Liver (tissue), 8 donors: ENCODE measurements at regions not wholly inside any gene's neighbourhood (a gene's known extent, or its start where the extent isn't known, plus 50 kb on each side); places are given as distances from the start of the nearest gene placed in this dataset.
A peak's percentile ranks its signal among the peaks of the same experiment; 100 is the strongest.

Source experiments
- DNase-seq: peaks from one replicate; pipeline ENCODE4 v3.0.0-alpha.2; 2017; ENCODE audit warnings: low spot score
- H3K27ac ChIP-seq, 2 donors: one replicate each; pipeline ENCODE4 v1.7.0; 2013; ENCODE audit warnings: inconsistent platforms in 2 of 2, low read length in 2 of 2, control low read depth in 1 of 2, low read depth in 1 of 2, mild to moderate bottlenecking in 1 of 2
- H3K27me3 ChIP-seq, 4 donors: one replicate each; pipeline versions ENCODE4 v1.6.1 to v1.7.0; 2013; ENCODE audit warnings: low read length in 3 of 4, inconsistent platforms in 1 of 4, mild to moderate bottlenecking in 1 of 4, moderate library complexity in 1 of 4; ENCODE audit not compliant: control insufficient read depth in 4 of 4, insufficient read depth in 4 of 4
- H3K36me3 ChIP-seq, 4 donors: one replicate each; pipeline versions ENCODE4 v1.6.1 to v1.7.0; 2013; ENCODE audit warnings: low read length in 3 of 4, mild to moderate bottlenecking in 3 of 4, low read depth in 1 of 4, moderate library complexity in 1 of 4; ENCODE audit not compliant: control insufficient read depth in 4 of 4, insufficient read depth in 3 of 4
- H3K4me1 ChIP-seq, 4 donors: one replicate each; pipeline versions ENCODE4 v1.6.1 to v1.7.0; 2013; ENCODE audit warnings: low read length in 3 of 4, mild to moderate bottlenecking in 3 of 4, moderate library complexity in 1 of 4; ENCODE audit not compliant: control insufficient read depth in 4 of 4, insufficient read depth in 4 of 4
- H3K4me3 ChIP-seq, 3 donors: one replicate each; pipeline versions ENCODE4 v1.6.1 to v1.7.0; 2013; ENCODE audit warnings: low read length in 3 of 3, control low read depth in 1 of 3, low read depth in 1 of 3, mild to moderate bottlenecking in 1 of 3
- H3K9ac ChIP-seq, 2 donors: one replicate each; pipeline ENCODE4 v1.7.0; 2013; ENCODE audit warnings: low read length in 2 of 2, mild to moderate bottlenecking in 2 of 2, moderate library complexity in 2 of 2, control low read depth in 1 of 2, low read depth in 1 of 2
- H3K9me3 ChIP-seq, 4 donors: one replicate each; pipeline versions ENCODE4 v1.6.1 to v1.7.0; 2013; ENCODE audit warnings: low read length in 3 of 4; ENCODE audit not compliant: control insufficient read depth in 4 of 4
- FOXA1 ChIP-seq: IDR thresholded peaks from 2 replicates; pipeline ENCODE4 v1.6.1; 2016; ENCODE audit warnings: antibody characterized with exemption
- FOXA2 ChIP-seq: IDR thresholded peaks from 2 replicates; pipeline ENCODE4 v1.6.1; 2016; ENCODE audit warnings: antibody characterized with exemption
- GABPA ChIP-seq, 2 donors: IDR thresholded peaks in 1 of 2; conservative IDR thresholded peaks in 1 of 2; 2 replicates each; pipeline ENCODE4 v1.6.1; 2016; ENCODE audit warnings: antibody characterized with exemption in 2 of 2, mild to moderate bottlenecking in 1 of 2, moderate library complexity in 1 of 2
- HNF4A ChIP-seq, 2 donors: conservative IDR thresholded peaks; 2 replicates each; pipeline ENCODE4 v1.6.1; 2016; ENCODE audit warnings: antibody characterized with exemption in 2 of 2, mild to moderate bottlenecking in 2 of 2
- HNF4G ChIP-seq: IDR thresholded peaks from 2 replicates; pipeline ENCODE4 v1.6.1; 2016; ENCODE audit warnings: antibody characterized with exemption
- JUND ChIP-seq, 2 donors: IDR thresholded peaks; 2 replicates each; pipeline ENCODE4 v1.6.1; 2016; ENCODE audit warnings: antibody characterized with exemption in 2 of 2
- NR2F2 ChIP-seq: IDR thresholded peaks from 2 replicates; pipeline ENCODE4 v1.6.1; 2016; ENCODE audit warnings: antibody characterized with exemption
- RAD21 ChIP-seq, 2 donors: IDR thresholded peaks; 2 replicates each; pipeline ENCODE4 v1.6.1; 2016; ENCODE audit warnings: antibody characterized with exemption in 2 of 2, mild to moderate bottlenecking in 2 of 2
- RXRA ChIP-seq, 2 donors: IDR thresholded peaks; 2 replicates each; pipeline ENCODE4 v1.6.1; 2017 to 2018; ENCODE audit warnings: antibody characterized with exemption in 2 of 2, mild to moderate bottlenecking in 1 of 2
- SP1 ChIP-seq: IDR thresholded peaks from 2 replicates; pipeline ENCODE4 v1.6.1; 2018; ENCODE audit warnings: antibody characterized with exemption, mild to moderate bottlenecking
- TAF1 ChIP-seq: conservative IDR thresholded peaks from 2 replicates; pipeline ENCODE4 v1.6.1; 2016; ENCODE audit warnings: antibody characterized with exemption, mild to moderate bottlenecking
- YY1 ChIP-seq: IDR thresholded peaks from 2 replicates; pipeline ENCODE4 v1.6.1; 2016; ENCODE audit warnings: antibody characterized with exemption, mild to moderate bottlenecking
- WGBS: extraction: QIAGEN DNeasy Blood & Tissue Kit; methylation state at CpG from one replicate; pipeline ENCODE4 v1.1.7; 2013; 5-methylcytosine and 5-hydroxymethylcytosine counted together
- TF ChIP-seq, protein P1 (sequence below): IDR thresholded peaks from 2 replicates; pipeline ENCODE4 v1.6.1; 2016; ENCODE audit warnings: antibody characterized with exemption, mild to moderate bottlenecking
- TF ChIP-seq, protein P2 (sequence below): IDR thresholded peaks from 2 replicates; pipeline ENCODE4 v1.6.1; 2016; ENCODE audit warnings: antibody characterized with exemption
- TF ChIP-seq, protein P3 (sequence below): fragments of 150-350 bp; IDR thresholded peaks from 2 replicates; pipeline ENCODE4 v1.5.1; 2017; ENCODE audit warnings: improper control_type of control experiment, low read depth, low read length; ENCODE audit not compliant: missing input control
- TF ChIP-seq, protein P4 (sequence below): IDR thresholded peaks from 2 replicates; pipeline ENCODE4 v1.6.1; 2016; ENCODE audit warnings: antibody characterized with exemption
- donor health status: healthy.
- donor health status: healthy.
- donor health status: healthy.
- donor health status: healthy.
- donor health status: healthy.

DNA sequence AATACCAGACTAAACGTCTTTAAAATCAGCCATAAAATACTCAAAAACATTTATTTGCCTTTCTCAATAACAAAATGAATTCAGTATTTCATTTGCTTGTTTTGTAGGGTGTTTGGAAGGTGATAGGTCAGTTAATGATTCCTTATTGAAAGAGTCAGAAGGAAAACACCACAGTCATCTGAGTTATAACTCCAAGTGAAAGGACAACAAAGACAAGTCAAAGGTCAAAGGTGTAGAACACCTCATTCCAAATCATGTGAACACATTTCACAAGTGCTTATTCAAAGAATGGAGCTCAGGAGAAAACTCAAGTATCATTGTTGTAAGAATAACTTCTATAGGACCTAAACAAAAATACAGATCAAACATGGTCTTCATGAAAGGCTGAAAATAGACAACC is 318.6 kb upstream of the PHF14 start:
- 25% methylated on average over 1 of the region's 1 CpG for WGBS
- peak overlapping the region in 1 of 2 donors; percentile 18 for H3K27ac ChIP-seq
- peaks cover 0 to 7% (median 4%) of the 10 kb centered on the region in 4 donors for H3K4me1 ChIP-seq
- TF ChIP-seq RXRA (IDR thresholded peaks at IDR 0.05) = peak; percentile 63 to 78
- TF ChIP-seq HNF4A (conservative IDR thresholded peaks at IDR 0.05) = peak; percentile 71 to 91
- TF ChIP-seq JUND (IDR thresholded peaks at IDR 0.05) = peak; percentile 52 to 76
- peak; percentile 55 for TF ChIP-seq SP1
- peak; percentile 89 for TF ChIP-seq NR2F2
- TF ChIP-seq YY1 = peak; percentile 66
- TF ChIP-seq RAD21 (IDR thresholded peaks at IDR 0.05) = peak; percentile 15 to 29
- TF ChIP-seq FOXA1 = peak; percentile 32
- TF ChIP-seq HNF4G = no peak
- TF ChIP-seq, protein P1, sequence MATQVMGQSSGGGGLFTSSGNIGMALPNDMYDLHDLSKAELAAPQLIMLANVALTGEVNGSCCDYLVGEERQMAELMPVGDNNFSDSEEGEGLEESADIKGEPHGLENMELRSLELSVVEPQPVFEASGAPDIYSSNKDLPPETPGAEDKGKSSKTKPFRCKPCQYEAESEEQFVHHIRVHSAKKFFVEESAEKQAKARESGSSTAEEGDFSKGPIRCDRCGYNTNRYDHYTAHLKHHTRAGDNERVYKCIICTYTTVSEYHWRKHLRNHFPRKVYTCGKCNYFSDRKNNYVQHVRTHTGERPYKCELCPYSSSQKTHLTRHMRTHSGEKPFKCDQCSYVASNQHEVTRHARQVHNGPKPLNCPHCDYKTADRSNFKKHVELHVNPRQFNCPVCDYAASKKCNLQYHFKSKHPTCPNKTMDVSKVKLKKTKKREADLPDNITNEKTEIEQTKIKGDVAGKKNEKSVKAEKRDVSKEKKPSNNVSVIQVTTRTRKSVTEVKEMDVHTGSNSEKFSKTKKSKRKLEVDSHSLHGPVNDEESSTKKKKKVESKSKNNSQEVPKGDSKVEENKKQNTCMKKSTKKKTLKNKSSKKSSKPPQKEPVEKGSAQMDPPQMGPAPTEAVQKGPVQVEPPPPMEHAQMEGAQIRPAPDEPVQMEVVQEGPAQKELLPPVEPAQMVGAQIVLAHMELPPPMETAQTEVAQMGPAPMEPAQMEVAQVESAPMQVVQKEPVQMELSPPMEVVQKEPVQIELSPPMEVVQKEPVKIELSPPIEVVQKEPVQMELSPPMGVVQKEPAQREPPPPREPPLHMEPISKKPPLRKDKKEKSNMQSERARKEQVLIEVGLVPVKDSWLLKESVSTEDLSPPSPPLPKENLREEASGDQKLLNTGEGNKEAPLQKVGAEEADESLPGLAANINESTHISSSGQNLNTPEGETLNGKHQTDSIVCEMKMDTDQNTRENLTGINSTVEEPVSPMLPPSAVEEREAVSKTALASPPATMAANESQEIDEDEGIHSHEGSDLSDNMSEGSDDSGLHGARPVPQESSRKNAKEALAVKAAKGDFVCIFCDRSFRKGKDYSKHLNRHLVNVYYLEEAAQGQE = peak; percentile 32
- peak; percentile 68 for TF ChIP-seq FOXA2
- TF ChIP-seq GABPA (IDR thresholded peaks at IDR 0.05 in 1 of 2, conservative IDR thresholded peaks at IDR 0.05 in 1 of 2) = no peak
- TF ChIP-seq, protein P2, sequence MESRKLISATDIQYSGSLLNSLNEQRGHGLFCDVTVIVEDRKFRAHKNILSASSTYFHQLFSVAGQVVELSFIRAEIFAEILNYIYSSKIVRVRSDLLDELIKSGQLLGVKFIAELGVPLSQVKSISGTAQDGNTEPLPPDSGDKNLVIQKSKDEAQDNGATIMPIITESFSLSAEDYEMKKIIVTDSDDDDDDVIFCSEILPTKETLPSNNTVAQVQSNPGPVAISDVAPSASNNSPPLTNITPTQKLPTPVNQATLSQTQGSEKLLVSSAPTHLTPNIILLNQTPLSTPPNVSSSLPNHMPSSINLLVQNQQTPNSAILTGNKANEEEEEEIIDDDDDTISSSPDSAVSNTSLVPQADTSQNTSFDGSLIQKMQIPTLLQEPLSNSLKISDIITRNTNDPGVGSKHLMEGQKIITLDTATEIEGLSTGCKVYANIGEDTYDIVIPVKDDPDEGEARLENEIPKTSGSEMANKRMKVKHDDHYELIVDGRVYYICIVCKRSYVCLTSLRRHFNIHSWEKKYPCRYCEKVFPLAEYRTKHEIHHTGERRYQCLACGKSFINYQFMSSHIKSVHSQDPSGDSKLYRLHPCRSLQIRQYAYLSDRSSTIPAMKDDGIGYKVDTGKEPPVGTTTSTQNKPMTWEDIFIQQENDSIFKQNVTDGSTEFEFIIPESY = no peak
- TF ChIP-seq, protein P3, sequence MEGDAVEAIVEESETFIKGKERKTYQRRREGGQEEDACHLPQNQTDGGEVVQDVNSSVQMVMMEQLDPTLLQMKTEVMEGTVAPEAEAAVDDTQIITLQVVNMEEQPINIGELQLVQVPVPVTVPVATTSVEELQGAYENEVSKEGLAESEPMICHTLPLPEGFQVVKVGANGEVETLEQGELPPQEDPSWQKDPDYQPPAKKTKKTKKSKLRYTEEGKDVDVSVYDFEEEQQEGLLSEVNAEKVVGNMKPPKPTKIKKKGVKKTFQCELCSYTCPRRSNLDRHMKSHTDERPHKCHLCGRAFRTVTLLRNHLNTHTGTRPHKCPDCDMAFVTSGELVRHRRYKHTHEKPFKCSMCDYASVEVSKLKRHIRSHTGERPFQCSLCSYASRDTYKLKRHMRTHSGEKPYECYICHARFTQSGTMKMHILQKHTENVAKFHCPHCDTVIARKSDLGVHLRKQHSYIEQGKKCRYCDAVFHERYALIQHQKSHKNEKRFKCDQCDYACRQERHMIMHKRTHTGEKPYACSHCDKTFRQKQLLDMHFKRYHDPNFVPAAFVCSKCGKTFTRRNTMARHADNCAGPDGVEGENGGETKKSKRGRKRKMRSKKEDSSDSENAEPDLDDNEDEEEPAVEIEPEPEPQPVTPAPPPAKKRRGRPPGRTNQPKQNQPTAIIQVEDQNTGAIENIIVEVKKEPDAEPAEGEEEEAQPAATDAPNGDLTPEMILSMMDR = no peak
- no peaks in the 10 kb centered on the region for H3K36me3 ChIP-seq
- no peak for DNase-seq
- H3K4me3 ChIP-seq = no peak overlapping the region
- H3K9ac ChIP-seq = no peak overlapping the region
- H3K9me3 ChIP-seq = no peaks in the 10 kb centered on the region
- no peaks in the 10 kb centered on the region for H3K27me3 ChIP-seq

DNA sequence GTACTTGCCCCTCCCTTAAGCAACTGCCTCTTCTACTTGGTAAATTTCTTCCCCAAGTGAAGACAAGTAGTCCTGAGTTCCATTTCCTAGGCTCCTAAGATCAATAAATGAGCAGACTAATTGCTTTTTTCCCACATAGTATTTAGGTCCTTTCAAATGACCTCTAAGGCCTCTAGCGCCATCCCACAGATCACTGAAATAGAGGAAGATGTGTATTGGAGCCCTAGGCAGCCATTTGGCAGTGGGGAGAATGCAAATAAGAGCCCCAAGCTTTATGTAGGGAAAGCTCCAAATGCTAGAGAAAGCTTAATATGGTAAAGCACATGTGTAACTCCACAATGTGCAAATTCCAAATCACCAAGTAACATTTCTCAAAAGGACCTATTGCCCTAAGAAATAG is 316.5 kb upstream of the PHF14 start:
- Histone ChIP-seq H3K27me3 (no peaks in the 10 kb centered on the region), H3K27ac (no peak overlapping the region), H3K36me3 (no peaks in the 10 kb centered on the region), H3K9me3 (no peaks in the 10 kb centered on the region), H3K4me3 (no peak overlapping the region), H3K4me1 (peaks cover 0 to 7% (median 4%) of the 10 kb centered on the region in 4 donors), H3K9ac (no peak overlapping the region)
- no peak for DNase-seq
- no peak for TF ChIP-seq NR2F2
- TF ChIP-seq GABPA (IDR thresholded peaks at IDR 0.05 in 1 of 2, conservative IDR thresholded peaks at IDR 0.05 in 1 of 2) = no peak
- TF ChIP-seq TAF1 = no peak
- TF ChIP-seq RXRA (IDR thresholded peaks at IDR 0.05) = no peak
- TF ChIP-seq, protein P4, sequence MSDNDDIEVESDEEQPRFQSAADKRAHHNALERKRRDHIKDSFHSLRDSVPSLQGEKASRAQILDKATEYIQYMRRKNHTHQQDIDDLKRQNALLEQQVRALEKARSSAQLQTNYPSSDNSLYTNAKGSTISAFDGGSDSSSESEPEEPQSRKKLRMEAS = no peak
- no peak for TF ChIP-seq FOXA1
- TF ChIP-seq, protein P1 = no peak
- WGBS = 72% methylated on average over 1 of the region's 1 CpG
